ENCODE measurements at regions not wholly inside any gene's neighbourhood (a gene's known extent, or its start where the extent isn't known, plus 50 kb on each side); places are given as distances from the start of the nearest gene placed in this dataset.
A peak's percentile ranks its signal among the peaks of the same experiment; 100 is the strongest.

- DNase-seq (ENCODE audit: low read depth, low spot score), result no peak
Measured at GRCh38 chr3:127107491-127108375, 85.2 kb upstream of the PRR23E start.

DNA sequence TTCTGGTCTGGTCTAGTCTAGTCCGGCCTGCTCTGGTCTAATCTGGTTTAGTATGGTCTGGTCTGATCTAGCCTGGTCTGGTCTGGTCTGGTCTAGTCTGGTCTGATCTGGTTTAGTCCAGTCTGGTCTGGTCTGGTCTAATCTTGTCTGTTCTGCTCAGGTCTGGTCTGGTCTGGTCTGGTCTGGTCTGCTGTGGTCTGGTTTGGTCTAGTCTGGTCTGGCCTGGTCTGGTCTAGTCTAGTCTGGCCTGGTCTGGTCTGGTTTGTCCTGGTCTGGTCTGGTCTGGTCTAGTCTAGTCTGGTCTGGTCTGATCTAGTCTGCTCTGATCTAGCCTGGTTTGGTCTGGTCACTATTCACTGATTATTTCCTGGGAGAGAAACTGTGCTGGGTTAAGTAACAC is 84.1 kb upstream of the PRR23E start:
- DNase-seq (ENCODE audit: low read depth, low spot score), result no peak

GRCh38 chr3:127110982-127111693 is 81.8 kb upstream of the PRR23E start:
- no peak for DNase-seq (ENCODE audit: low read depth, low spot score)

- DNase-seq (ENCODE audit: low read depth, low spot score), result no peak
Measured at GRCh38 chr3:127112796-127113570, 79.9 kb upstream of the PRR23E start.

- no peak for DNase-seq (ENCODE audit: low read depth, low spot score)
Measured at GRCh38 chr3:127113571-127113891, 79.4 kb upstream of the PRR23E start.

DNA sequence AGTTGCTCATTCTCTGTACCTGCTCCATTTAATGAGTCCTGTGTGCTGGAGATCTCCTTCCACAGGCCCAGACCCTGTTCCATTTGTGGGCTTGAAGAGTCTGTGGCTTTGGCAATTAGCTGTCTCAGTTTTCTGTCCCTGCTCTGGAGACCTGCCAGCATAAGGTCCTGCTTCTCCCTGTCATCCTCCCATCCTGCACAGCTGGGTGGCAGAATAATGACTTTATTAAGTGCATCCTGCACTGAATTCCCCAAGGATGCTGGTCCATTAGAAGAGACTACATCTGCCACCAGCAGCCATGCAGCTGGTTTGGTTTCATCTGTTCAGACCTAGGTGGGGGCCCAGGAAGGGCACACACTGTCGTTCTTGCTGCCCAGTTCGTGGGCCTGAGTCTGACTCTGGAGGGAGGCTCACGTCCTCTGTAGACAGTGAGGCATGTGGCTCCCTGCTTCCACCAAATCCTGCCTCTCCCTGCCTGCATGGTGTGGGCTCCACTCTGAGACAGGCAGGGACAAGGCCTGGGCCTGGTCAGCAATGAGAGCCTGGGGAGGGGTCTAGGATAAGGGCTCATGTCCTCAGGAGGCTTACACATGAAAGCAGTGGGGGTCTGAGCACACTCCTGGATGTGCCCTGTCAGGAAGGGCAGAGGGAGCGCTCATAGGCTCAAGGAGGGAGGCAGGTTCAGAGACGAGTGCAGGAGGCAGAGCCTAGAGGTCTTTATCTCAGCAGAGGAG is 78.4 kb upstream of the PRR23E start:
- no peak for DNase-seq (ENCODE audit: low read depth, low spot score)

DNA sequence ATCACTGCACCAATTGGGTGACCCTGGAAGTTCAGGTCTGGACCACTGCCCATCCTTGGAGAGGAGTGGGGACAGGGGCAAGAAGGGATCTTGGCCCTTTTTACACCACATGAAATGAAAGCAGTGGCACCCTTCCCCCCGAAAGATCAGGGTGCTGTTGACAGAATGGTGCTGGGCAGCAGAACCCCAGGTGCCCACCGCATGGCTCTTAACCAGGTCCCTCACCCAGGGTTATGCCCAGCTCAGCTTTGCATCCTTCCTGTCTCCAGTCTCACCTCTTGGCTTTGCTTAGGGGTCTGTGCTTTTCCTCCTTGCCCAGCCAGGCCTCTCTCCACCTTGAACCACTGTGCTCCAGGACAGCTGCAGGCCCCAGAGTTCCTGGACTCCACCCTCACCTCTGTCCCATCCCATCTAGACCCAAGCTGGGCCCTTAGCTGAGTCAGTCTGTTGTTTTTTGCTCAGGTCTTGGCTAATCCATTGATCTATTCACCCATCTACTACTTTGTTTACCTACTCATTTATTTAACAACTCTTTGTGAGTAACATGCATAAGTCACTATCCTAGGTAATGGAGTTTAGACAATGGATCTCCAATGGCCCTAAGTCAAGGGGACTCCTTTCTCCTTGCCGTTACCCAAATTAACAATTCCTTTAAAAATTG is 77.1 kb upstream of the PRR23E start:
- no peak for DNase-seq (ENCODE audit: low read depth, low spot score)

- no peak for DNase-seq (ENCODE audit: low read depth, low spot score)
Measured at GRCh38 chr3:127118366-127118765, 74.6 kb upstream of the PRR23E start.

- no peak for DNase-seq (ENCODE audit: low read depth, low spot score)
Measured at GRCh38 chr3:127119693-127120464, 73.1 kb upstream of the PRR23E start.

- no peak for DNase-seq (ENCODE audit: low read depth, low spot score)
Measured at GRCh38 chr3:127120851-127121647, 71.9 kb upstream of the PRR23E start.

GRCh38 chr3:127121885-127122284 is 71.0 kb upstream of the PRR23E start:
- no peak for DNase-seq (ENCODE audit: low read depth, low spot score)

DNA sequence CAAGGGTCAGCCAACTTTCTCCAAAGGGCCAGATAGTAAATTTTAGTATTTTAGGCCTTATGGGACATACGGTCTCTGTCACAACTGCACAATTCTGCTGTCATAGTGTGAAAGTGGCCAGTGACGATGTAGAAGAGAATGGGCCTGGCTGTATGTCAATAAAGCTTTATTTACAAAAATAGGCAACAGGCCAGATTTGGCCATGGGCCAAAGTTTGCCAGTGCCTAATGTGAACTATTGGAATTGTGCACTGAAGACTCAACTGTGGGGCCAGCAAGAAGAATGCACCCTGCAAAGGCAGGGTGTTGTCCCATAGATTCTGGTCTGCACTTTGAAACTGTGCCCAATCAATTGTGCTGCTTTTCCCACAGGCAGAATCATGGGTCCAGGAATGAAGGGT is 69.4 kb upstream of the PRR23E start:
- DNase-seq (ENCODE audit: low read depth, low spot score), result no peak

GRCh38 chr3:127124120-127124519 is 68.8 kb upstream of the PRR23E start:
- DNase-seq (ENCODE audit: low read depth, low spot score), result peak; percentile 40

- no peak for DNase-seq (ENCODE audit: low read depth, low spot score)
Measured at GRCh38 chr3:127131424-127132170, 61.3 kb upstream of the PRR23E start.

GRCh38 chr3:127132876-127133275 is 60.1 kb upstream of the PRR23E start:
- no peak for DNase-seq (ENCODE audit: low read depth, low spot score)

GRCh38 chr3:127133971-127134370 is 59.0 kb upstream of the PRR23E start:
- no peak for DNase-seq (ENCODE audit: low read depth, low spot score)

DNA sequence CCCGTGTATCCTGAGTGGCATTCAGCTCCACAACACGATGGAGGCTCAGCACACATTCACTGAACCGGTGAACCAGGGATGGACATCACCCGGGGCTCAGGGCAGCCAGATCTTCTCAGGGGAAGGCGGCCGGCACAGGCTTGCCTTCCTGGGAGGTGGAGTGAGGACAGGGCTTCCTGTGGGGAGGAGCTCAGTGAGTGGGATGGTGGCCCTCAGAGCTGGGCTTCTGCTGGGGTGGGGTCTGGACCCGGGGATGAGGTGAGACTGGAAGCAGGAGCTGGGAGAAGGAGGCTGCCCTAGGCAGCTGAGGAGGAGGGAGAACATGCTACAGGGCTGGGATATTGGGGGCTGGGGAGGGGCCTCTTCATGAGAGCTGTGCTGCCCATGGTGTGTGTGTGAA is 58.5 kb upstream of the PRR23E start:
- no peak for DNase-seq (ENCODE audit: low read depth, low spot score)

GRCh38 chr3:127134887-127135240 is 58.1 kb upstream of the PRR23E start:
- no peak for DNase-seq (ENCODE audit: low read depth, low spot score)
